IPS-NIHi11 (cell line): ENCODE measurements at regions not wholly inside any gene's neighbourhood (a gene's known extent, or its start where the extent isn't known, plus 50 kb on each side); places are given as distances from the start of the nearest gene placed in this dataset.

Experiments used
- DNase-seq: peaks from one replicate; pipeline ENCODE4 v3.0.0; 2012; ENCODE audit warnings: mixed read lengths, low spot score

- DNase-seq: no peak
These were observed 960.2 kb upstream of the EEF2KMT start for GRCh38 chr16:6057821-6058220.

GRCh38 chr16:6048017-6048416 lies 950.4 kb upstream of the EEF2KMT start:
- no peak for DNase-seq

- DNase-seq: no peak
These were observed 949.7 kb upstream of the EEF2KMT start for GRCh38 chr16:6047325-6047724.

- no peak for DNase-seq
These were observed 941.5 kb upstream of the EEF2KMT start for GRCh38 chr16:6038941-6039645.

GRCh38 chr16:6035161-6035560 lies 937.6 kb upstream of the EEF2KMT start:
- DNase-seq: no peak

GRCh38 chr16:6034511-6034910 lies 936.9 kb upstream of the EEF2KMT start:
- DNase-seq: no peak

- DNase-seq: no peak
These were observed 934.8 kb upstream of the EEF2KMT start for GRCh38 chr16:6032438-6032837.

GRCh38 chr16:6031567-6031966 lies 934.0 kb upstream of the EEF2KMT start:
- DNase-seq: no peak

- no peak for DNase-seq
These were observed 933.5 kb upstream of the EEF2KMT start for GRCh38 chr16:6031102-6031501.

- DNase-seq: no peak
These were observed 930.1 kb upstream of the EEF2KMT start for GRCh38 chr16:6027733-6028132.

- no peak for DNase-seq
These were observed 925.9 kb upstream of the EEF2KMT start for GRCh38 chr16:6023449-6023848.

GRCh38 chr16:6021276-6021943 lies 923.8 kb upstream of the EEF2KMT start:
- no peak for DNase-seq

- DNase-seq: no peak
These were observed 922.8 kb upstream of the EEF2KMT start for GRCh38 chr16:6020162-6020985.

- DNase-seq: peak; percentile 63
These were observed 921.9 kb upstream of the EEF2KMT start for GRCh38 chr16:6019490-6019991.

- peak; percentile 34 for DNase-seq
These were observed 921.4 kb upstream of the EEF2KMT start for GRCh38 chr16:6018848-6019489.

- peak; percentile 81 for DNase-seq
These were observed 919.1 kb upstream of the EEF2KMT start for GRCh38 chr16:6016530-6017184.

GRCh38 chr16:6012716-6013115 lies 915.1 kb upstream of the EEF2KMT start:
- no peak for DNase-seq

- DNase-seq: no peak
These were observed 911.6 kb upstream of the EEF2KMT start for GRCh38 chr16:6009151-6009550.

- no peak for DNase-seq
These were observed 911.1 kb upstream of the EEF2KMT start for GRCh38 chr16:6008670-6009069.

- no peak for DNase-seq
These were observed 895.8 kb upstream of the EEF2KMT start for GRCh38 chr16:5993356-5993755.

- no peak for DNase-seq
These were observed 885.4 kb upstream of the EEF2KMT start for GRCh38 chr16:5982979-5983378.
